Panc1 (cell line): ENCODE measurements at regions not wholly inside any gene's neighbourhood (a gene's known extent, or its start where the extent isn't known, plus 50 kb on each side); places are given as distances from the start of the nearest gene placed in this dataset.

ENCODE experiments used
- ATAC-seq: fragments of 200-7000 bp; cut with Tn5 transposase; 2 replicates; pipeline ENCODE4 v1.9.1; 2020; ENCODE audit warnings: mild to moderate bottlenecking, moderate library complexity
- BruUV-seq: library from RNA; stranded (reverse); fragments of 400-500 nt; replicated peaks from 2 replicates; lab custom pipeline; 2021; lab: Mats Ljungman, UMichigan
- CTCF ChIA-PET: fragments of 300-600 bp; sonication (Branson Sonifier 250); formaldehyde crosslinking; loops from one replicate; lab custom pipeline; 2022; ENCODE audit warnings: antibody characterized with exemption; lab: Charles Lee
- POLR2A ChIA-PET: fragments of 300-600 bp; sonication (Branson Sonifier 250); formaldehyde crosslinking; loops from one replicate; lab custom pipeline; 2022; ENCODE audit warnings: antibody characterized with exemption; lab: Charles Lee
- DNase-seq: peaks from one replicate; pipeline ENCODE4 v3.0.0-alpha.2; 2010; ENCODE audit warnings: low read depth, low spot score
- H3K27ac ChIP-seq: 2 replicates; pipeline ENCODE4 v1.5.1; 2011; ENCODE audit warnings: mild to moderate bottlenecking, low read length, inconsistent platforms
- H3K27me3 ChIP-seq: fragments of 200-500 bp; sonication (Bioruptor generic); 2 replicates; pipeline ENCODE4 v1.6.0; 2014; ENCODE audit warnings: low read length, inconsistent platforms; ENCODE audit not compliant: control insufficient read depth, insufficient read depth
- H3K36me3 ChIP-seq: fragments of 200-500 bp; sonication (Bioruptor generic); 2 replicates; pipeline ENCODE4 v1.5.1; 2014; ENCODE audit warnings: inconsistent platforms, mild to moderate bottlenecking, low read length, moderate library complexity; ENCODE audit not compliant: control insufficient read depth, insufficient read depth
- H3K4me1 ChIP-seq: 2 replicates; pipeline ENCODE4 v1.5.1; 2011; ENCODE audit warnings: inconsistent platforms, mild to moderate bottlenecking, low read length, moderate library complexity; ENCODE audit not compliant: control insufficient read depth, insufficient read depth
- H3K4me3 ChIP-seq, 2 experiments: 2 replicates each; pipeline ENCODE4 v1.5.1; 2011 to 2012; ENCODE audit warnings: low read depth in 2 of 2, low read length in 2 of 2, mild to moderate bottlenecking in 2 of 2, inconsistent platforms in 1 of 2, moderate library complexity in 1 of 2
- H3K9me3 ChIP-seq: fragments of 200-500 bp; sonication (Bioruptor generic); 2 replicates; pipeline ENCODE4 v1.5.1; 2014; ENCODE audit warnings: low read depth, mild to moderate bottlenecking, inconsistent platforms, low read length, moderate library complexity; ENCODE audit not compliant: control insufficient read depth, insufficient read depth
- CTCF ChIP-seq: fragments of 450-650 bp; IDR thresholded peaks from 2 replicates; pipeline ENCODE4 v1.5.1; 2017; ENCODE audit warnings: mild to moderate bottlenecking
- POLR2AphosphoS5 ChIP-seq: IDR thresholded peaks from 2 replicates; pipeline ENCODE4 v1.6.1; 2012; ENCODE audit warnings: mild to moderate bottlenecking, low read depth, low read length, moderate library complexity
- REST ChIP-seq, 2 experiments: IDR thresholded peaks; 2 replicates each; pipeline ENCODE4 v1.6.1; 2011 to 2012; ENCODE audit warnings: low read depth in 2 of 2, control low read depth in 1 of 2, low read length in 1 of 2, mild to moderate bottlenecking in 1 of 2, moderate library complexity in 1 of 2; ENCODE audit not compliant: insufficient read depth in 1 of 2
- SIN3A ChIP-seq: IDR thresholded peaks from 2 replicates; pipeline ENCODE4 v1.6.1; 2012; ENCODE audit warnings: low read depth, mild to moderate bottlenecking, low read length, moderate library complexity, borderline replicate concordance; ENCODE audit not compliant: insufficient read depth
- TCF7L2 ChIP-seq: IDR thresholded peaks from 2 replicates; pipeline ENCODE4 v1.6.1; 2011; ENCODE audit warnings: mild to moderate bottlenecking, low read depth, low read length, inconsistent platforms
- in situ Hi-C: cut with HindIII; loops from 2 replicates; pipeline ENCODE4 v1.10.0; 2016; ENCODE audit warnings: low sequenced_read_pairs, low pct_unique_long_range_greater_than_20kb
- intact Hi-C: fragments of 100-400 bp; cut with micrococcal nuclease; formaldehyde crosslinking; loops from one replicate; pipeline ENCODE4 v1.10.0; 2022; ENCODE audit not compliant: unreplicated experiment

- DNase-seq (no peak), ATAC-seq (no peak)
- no peaks in the 10 kb centered on the region for H3K36me3 ChIP-seq
- no peaks in the 10 kb centered on the region; the same call in 1 of the 2 replicates for H3K9me3 ChIP-seq
- no peaks in the 10 kb centered on the region for H3K4me1 ChIP-seq
- ChIA-PET CTCF (no interaction called here), POLR2A (no interaction called here)
- H3K4me3 ChIP-seq: no peak overlapping the region
- TF ChIP-seq TCF7L2 (no peak), SIN3A (no peak), CTCF (no peak), POLR2AphosphoS5 (no peak), REST (IDR thresholded peaks at IDR 0.05; ENCODE audit: insufficient read depth in 1 of 2, low read depth in 2 of 2, low read length in 1 of 2) (no peak)
- intact Hi-C loops: no loop called here
- H3K27ac ChIP-seq: no peak overlapping the region; the same call in 1 of the 2 replicates
- in situ Hi-C loops: no loop called here
- H3K27me3 ChIP-seq: no peaks in the 10 kb centered on the region
- BruUV-seq: no TSS peak
Measured at GRCh38 chr12:116642106-116642505, 82.9 kb downstream of the MAP1LC3B2 start.

GRCh38 chr12:116640281-116640680, 81.1 kb downstream of the MAP1LC3B2 start:
- Histone ChIP-seq H3K27ac (no peak overlapping the region), H3K4me3 (no peak overlapping the region), H3K9me3 (no peaks in the 10 kb centered on the region; the same call in 1 of the 2 replicates), H3K4me1 (no peaks in the 10 kb centered on the region), H3K36me3 (no peaks in the 10 kb centered on the region), H3K27me3 (no peaks in the 10 kb centered on the region)
- ChIA-PET CTCF (interaction anchor here (0.6 kb wide), 1 partner anchor 36 kb away, joined by 3 read pairs; no protein-coding TSS in a partner anchor), POLR2A (interaction anchor here (0.6 kb wide), 1 partner anchor 155 kb away, joined by 3 read pairs; no protein-coding TSS in a partner anchor)
- BruUV-seq: no TSS peak
- TF ChIP-seq CTCF (no peak), SIN3A (no peak), TCF7L2 (no peak), POLR2AphosphoS5 (no peak), REST (IDR thresholded peaks at IDR 0.05; ENCODE audit: insufficient read depth in 1 of 2, low read depth in 2 of 2, low read length in 1 of 2) (no peak)
- intact Hi-C loops (no loop called here), in situ Hi-C loops (no loop called here)
- no peak for DNase-seq
- no peak for ATAC-seq
